T-helper 2 cell (primary cell): ENCODE measurements at regions not wholly inside any gene's neighbourhood (a gene's known extent, or its start where the extent isn't known, plus 50 kb on each side); places are given as distances from the start of the nearest gene placed in this dataset.

Experiments
- DNase-seq, 5 experiments: peaks; one replicate each; pipeline versions ENCODE4 v3.0.0 to v3.0.0-alpha.2; 2012 to 2022

GRCh38 chrX:79300856-79301255 lies 66.3 kb downstream of the ITM2A start:
- DNase-seq: no peak

- no peak for DNase-seq
Measured at GRCh38 chrX:79290596-79290995, 76.5 kb downstream of the ITM2A start.

GRCh38 chrX:79288733-79289132 lies 78.4 kb downstream of the ITM2A start:
- no peak for DNase-seq

- no peak for DNase-seq
Measured at GRCh38 chrX:79287724-79288123, 79.4 kb downstream of the ITM2A start.

GRCh38 chrX:79281775-79282174 lies 85.4 kb downstream of the ITM2A start:
- DNase-seq: no peak

- DNase-seq: peak; percentile 16 to 82 (median 55)
Measured at GRCh38 chrX:79270401-79270800, 96.7 kb downstream of the ITM2A start.

- no peak for DNase-seq
Measured at GRCh38 chrX:79268788-79269187, 98.3 kb downstream of the ITM2A start.

- DNase-seq: no peak
Measured at GRCh38 chrX:79266702-79267101, 100.4 kb downstream of the ITM2A start.

- peak in 1 of 5 experiments; percentile 17 for DNase-seq
Measured at GRCh38 chrX:79263550-79263949, 103.6 kb downstream of the ITM2A start.

GRCh38 chrX:79259073-79259689 lies 108.0 kb downstream of the ITM2A start:
- peak in 4 of 5 experiments; percentile 2 to 95 (median 42) for DNase-seq

- DNase-seq: peak in 1 of 5 experiments; percentile 23
Measured at GRCh38 chrX:79243691-79244090, 99.2 kb downstream of the GPR174 start.

- DNase-seq: no peak
Measured at GRCh38 chrX:79235899-79236298, 91.4 kb downstream of the GPR174 start.

GRCh38 chrX:79231662-79232061 lies 87.2 kb downstream of the GPR174 start:
- DNase-seq: no peak
